K562 (cell line): ENCODE measurements at regions not wholly inside any gene's neighbourhood (a gene's known extent, or its start where the extent isn't known, plus 50 kb on each side); places are given as distances from the start of the nearest gene placed in this dataset.

Source experiments
- ATAC-seq: fragments of 200-7000 bp; cut with Tn5 transposase; 3 replicates; pipeline ENCODE4 v1.9.1; 2020; ENCODE audit warnings: moderate library complexity
- BruUV-seq: library from RNA; stranded (reverse); fragments of 400-500 nt; replicated peaks from 2 replicates; lab custom pipeline; 2021; lab: Mats Ljungman, UMichigan
- CTCF ChIA-PET: fragments of 300-600 bp; formaldehyde crosslinking; extraction: SDS; loops from one replicate; lab custom pipeline; 2021; ENCODE audit warnings: low intra/inter-chr PET ratio; lab: Yijun Ruan, JAX
- POLR2A ChIA-PET: fragments of 300-600, 350-650 bp; sonication (Branson Sonifier 250); formaldehyde crosslinking; extraction: SDS; loops from one replicate; lab custom pipeline; 2021; ENCODE audit warnings: antibody characterized with exemption, inconsistent platforms; lab: Yijun Ruan, JAX
- DNase-seq, 4 experiments: peaks; one replicate each; pipeline versions ENCODE4 v3.0.0 to v3.0.0-alpha.2; 2011 to 2018; ENCODE audit warnings: low spot score in 3 of 4, mixed read lengths in 3 of 4; ENCODE audit errors: extremely low read depth in 1 of 4
- FAIRE-seq: peaks from 2 replicates; lab custom pipeline; 2011; peaks lifted over from hg19 to GRCh38; lab: Jason Lieb, UNC
- H2AFZ ChIP-seq: 2 replicates; pipeline ENCODE4 v1.6.0; 2011; ENCODE audit warnings: low read depth, low read length, control low read depth, inconsistent platforms
- H3K27ac ChIP-seq: fragments of 200-600 bp; 3 replicates; pipeline ENCODE4 v1.8.0; 2011; ENCODE audit warnings: low read depth, mild to moderate bottlenecking, control low read depth, inconsistent platforms, low read length, moderate library complexity, mixed read lengths; ENCODE audit errors: extremely low read depth
- H3K27me3 ChIP-seq, 2 experiments: fragments of 300-600 bp in 1 of 2; 2 replicates in 1 of 2; 3 replicates in 1 of 2; pipeline versions ENCODE4 v1.6.0 to v1.8.0; 2011; ENCODE audit warnings: inconsistent platforms in 2 of 2, low read length in 2 of 2, mild to moderate bottlenecking in 1 of 2, mixed read lengths in 1 of 2, moderate library complexity in 1 of 2; ENCODE audit not compliant: control insufficient read depth in 2 of 2, insufficient read depth in 2 of 2
- H3K36me3 ChIP-seq: fragments of 300-600 bp; 3 replicates; pipeline ENCODE4 v1.8.0; 2011; ENCODE audit warnings: mild to moderate bottlenecking, low read length, inconsistent platforms; ENCODE audit not compliant: control insufficient read depth, insufficient read depth
- H3K4me1 ChIP-seq, 2 experiments: fragments of 200-600 bp in 1 of 2; replicated peaks in 1 of 2; 2 replicates in 1 of 2; 3 replicates in 1 of 2; pipeline versions ENCODE4 v1.5.1 to v1.8.0; 2011; ENCODE audit warnings: inconsistent platforms in 2 of 2, low read length in 2 of 2, mild to moderate bottlenecking in 1 of 2, mixed read lengths in 1 of 2, moderate library complexity in 1 of 2; ENCODE audit not compliant: control insufficient read depth in 2 of 2, insufficient read depth in 2 of 2
- H3K4me2 ChIP-seq: 2 replicates; pipeline ENCODE4 v1.6.1; 2011; ENCODE audit warnings: low read length, control low read depth, inconsistent platforms, mixed read lengths; ENCODE audit not compliant: insufficient read depth
- H3K4me3 ChIP-seq: fragments of 200-600 bp; sonication (generic), shearing (Covaris generic); 2 replicates; pipeline ENCODE4 v1.5.1; 2016; ENCODE audit warnings: control low read depth, inconsistent platforms
- H3K79me2 ChIP-seq: fragments of 200-600 bp; 3 replicates; pipeline ENCODE4 v1.8.0; 2011; ENCODE audit warnings: low read length, inconsistent platforms; ENCODE audit not compliant: control insufficient read depth, insufficient read depth
- H3K9ac ChIP-seq, 2 experiments: 2 replicates each; pipeline versions ENCODE4 v1.6.0 to v1.6.1; 2011; ENCODE audit warnings: low read depth in 2 of 2, low read length in 2 of 2, control low read depth in 1 of 2, inconsistent platforms in 1 of 2, mild to moderate bottlenecking in 1 of 2, mixed read lengths in 1 of 2; ENCODE audit not compliant: insufficient read depth in 1 of 2
- H3K9me1 ChIP-seq: one replicate; pipeline ENCODE4 v1.6.0; 2011; ENCODE audit warnings: inconsistent platforms, mild to moderate bottlenecking, low read length, moderate library complexity; ENCODE audit not compliant: control insufficient read depth, insufficient read depth
- H3K9me3 ChIP-seq: replicated peaks from 2 replicates; pipeline ENCODE4 v1.5.1; 2011; ENCODE audit warnings: low read depth, low read length, inconsistent platforms; ENCODE audit not compliant: control insufficient read depth, insufficient read depth
- H4K20me1 ChIP-seq: replicated peaks from 2 replicates; pipeline ENCODE4 v1.6.1; 2011; ENCODE audit warnings: low read length, inconsistent platforms, mixed read lengths; ENCODE audit not compliant: control insufficient read depth, insufficient read depth
- BHLHE40 ChIP-seq: IDR thresholded peaks from 2 replicates; pipeline ENCODE4 v1.6.1; 2011; ENCODE audit warnings: low read length, improper control_type of control experiment
- HDAC6 ChIP-seq: IDR thresholded peaks from 2 replicates; pipeline ENCODE4 v1.6.1; 2012; ENCODE audit warnings: low read depth, mild to moderate bottlenecking, control low read depth, inconsistent platforms, low read length, moderate library complexity
- JUNB ChIP-seq: fragments of 450-650 bp; formaldehyde crosslinking; conservative IDR thresholded peaks from 2 replicates; pipeline ENCODE4 v1.4.0; 2020; ENCODE audit warnings: mild to moderate bottlenecking
- KLF16 ChIP-seq: IDR thresholded peaks from 2 replicates; pipeline ENCODE4 v1.6.1; 2016; ENCODE audit warnings: antibody characterized with exemption
- MCM2 ChIP-seq: fragments of 450-650 bp; IDR thresholded peaks from 2 replicates; pipeline ENCODE4 v1.6.1; 2017; ENCODE audit warnings: low read depth, mild to moderate bottlenecking
- ZBTB33 ChIP-seq: sonication (generic); formaldehyde crosslinking; IDR thresholded peaks from 2 replicates; pipeline ENCODE4 v1.8.1; 2023; ENCODE audit warnings: mild to moderate bottlenecking, missing genetic modification reagents
- ZNF253 ChIP-seq: fragments of 250-450 bp; sonication (Bioruptor Pico); conservative IDR thresholded peaks from 2 replicates; pipeline ENCODE4 v1.6.1; 2021; ENCODE audit warnings: mild to moderate bottlenecking
- ZNF780A ChIP-seq: fragments of 250-450 bp; sonication (Bioruptor Pico); IDR thresholded peaks from 2 replicates; pipeline ENCODE4 v1.5.0; 2021; ENCODE audit warnings: mild to moderate bottlenecking
- WGBS: fragments of 100-300 bp; shearing (Covaris generic); methylation state at CpG from one replicate; pipeline ENCODE4 v1.1.6; 2016; ENCODE audit warnings: low coverage, mixed read lengths; ENCODE audit not compliant: insufficient coverage; ENCODE audit errors: missing lambda C conversion rate; 5-methylcytosine and 5-hydroxymethylcytosine counted together
- in situ Hi-C: fragments of 300-500 bp; cut with MboI; formaldehyde crosslinking; loops from 4 replicates; pipeline ENCODE4 v1.15.0; 2018; ENCODE audit warnings: inconsistent platforms, mixed read lengths
- intact Hi-C: fragments of 100-400 bp; cut with micrococcal nuclease; formaldehyde crosslinking; loops from 2 replicates; pipeline ENCODE4 v1.14.2; 2022

- POLR2A ChIA-PET, result interaction anchor here (0.7 to 1.3 kb wide), 2 partner anchors 14 to 18 kb away, joined by 3 read pairs; no protein-coding TSS in a partner anchor
Observed at GRCh38 chr16:86953631-86954391, 363.4 kb downstream of the C16orf95 start.

More at GRCh38 chr16:86953631-86954391, 363.4 kb downstream of the C16orf95 start:
- H3K9ac ChIP-seq, result no peak overlapping the region
- no peak for ATAC-seq
- H3K4me2 ChIP-seq, result no peak overlapping the region
- FAIRE-seq, result no peak
- WGBS, result 12% methylated on average over 24 of the region's 29 CpGs
- H3K4me1 ChIP-seq, result peaks cover 0 to 6% of the 10 kb centered on the region in 2 experiments; a peak in 2 of 5 replicates
- intact Hi-C loops (no loop called here), in situ Hi-C loops (no loop called here)
- peaks cover 2 to 40% of the 10 kb centered on the region in 2 experiments; a peak in 4 of 5 replicates for H3K27me3 ChIP-seq
- no peak overlapping the region for H3K27ac ChIP-seq
- no peaks in the 10 kb centered on the region for H3K9me1 ChIP-seq
- CTCF ChIA-PET, result no interaction called here
- H2AFZ ChIP-seq, result no peak overlapping the region
- TF ChIP-seq JUNB (CRISPR knock-in tag) (no peak), HDAC6 (no peak), MCM2 (no peak), ZBTB33 (CRISPR knock-in tag) (no peak), ZNF253 (CRISPR knock-in tag) (no peak), ZNF780A (CRISPR knock-in tag) (no peak), KLF16 (no peak), BHLHE40 (no peak)
- no peaks in the 10 kb centered on the region for H4K20me1 ChIP-seq
- H3K9me3 ChIP-seq, result peaks cover 2% of the 10 kb centered on the region; the same call in 1 of the 2 replicates
- no peak for DNase-seq
- no peak overlapping the region for H3K4me3 ChIP-seq
- BruUV-seq, result no TSS peak
- H3K79me2 ChIP-seq, result no peaks in the 10 kb centered on the region
- H3K36me3 ChIP-seq, result no peaks in the 10 kb centered on the region
